CD14-positive monocyte (primary cell): ENCODE measurements at regions not wholly inside any gene's neighbourhood (a gene's known extent, or its start where the extent isn't known, plus 50 kb on each side); places are given as distances from the start of the nearest gene placed in this dataset.

ENCODE experiments used
- DNase-seq, 3 donors: peaks; one replicate each; pipeline ENCODE4 v3.0.0-alpha.2; 2011 to 2022
- H2AFZ ChIP-seq: 2 replicates; pipeline ENCODE4 v1.6.0; 2012; ENCODE audit warnings: mild to moderate bottlenecking, low read depth, low read length, inconsistent platforms; ENCODE audit not compliant: insufficient read depth, poor library complexity, severe bottlenecking
- H3K27ac ChIP-seq, 2 donors: 1 replicate in 1 of 2; 2 replicates in 1 of 2; pipeline ENCODE4 v1.5.1; 2012 to 2013; ENCODE audit warnings: low read length in 2 of 2, control low read depth in 1 of 2, inconsistent platforms in 1 of 2, low read depth in 1 of 2, mild to moderate bottlenecking in 1 of 2
- H3K27me3 ChIP-seq, 2 donors: one replicate each; pipeline versions ENCODE4 v1.6.0 to v1.6.1; 2011 to 2013; ENCODE audit warnings: low read length in 2 of 2; ENCODE audit not compliant: control insufficient read depth in 2 of 2, insufficient read depth in 2 of 2
- H3K36me3 ChIP-seq, 2 donors: replicated peaks in 1 of 2; 1 replicate in 1 of 2; 2 replicates in 1 of 2; pipeline versions ENCODE4 v1.5.1 to v1.6.1; 2012 to 2013; ENCODE audit warnings: low read length in 2 of 2, control low read depth in 1 of 2, inconsistent platforms in 1 of 2, mild to moderate bottlenecking in 1 of 2; ENCODE audit not compliant: insufficient read depth in 2 of 2, control insufficient read depth in 1 of 2
- H3K4me1 ChIP-seq, 2 donors: 1 replicate in 1 of 2; 2 replicates in 1 of 2; pipeline versions ENCODE4 v1.5.1 to v1.6.1; 2012 to 2013; ENCODE audit warnings: low read length in 2 of 2, control low read depth in 1 of 2, inconsistent platforms in 1 of 2, mild to moderate bottlenecking in 1 of 2, moderate library complexity in 1 of 2; ENCODE audit not compliant: insufficient read depth in 2 of 2, control insufficient read depth in 1 of 2
- H3K4me2 ChIP-seq: replicated peaks from 2 replicates; pipeline ENCODE3; 2012; ENCODE audit warnings: low read length, moderate library complexity, mild to moderate bottlenecking; ENCODE audit not compliant: poor library complexity, severe bottlenecking; ENCODE audit errors: extremely low read depth
- H3K4me3 ChIP-seq, 3 experiments: fragments of 200-600 bp in 1 of 3; sonication (generic) in 1 of 3; replicated peaks in 1 of 3; 1 replicate in 2 of 3; 2 replicates in 1 of 3; pipeline ENCODE4 v1.5.1; 2011 to 2013; ENCODE audit warnings: low read length in 3 of 3, mild to moderate bottlenecking in 3 of 3, control low read depth in 2 of 3, low read depth in 2 of 3, inconsistent platforms in 1 of 3, moderate library complexity in 1 of 3
- H3K79me2 ChIP-seq: 2 replicates; pipeline ENCODE4 v1.6.0; 2012; ENCODE audit warnings: mild to moderate bottlenecking, control low read depth, inconsistent platforms, low read length, moderate library complexity; ENCODE audit not compliant: insufficient read depth
- H3K9ac ChIP-seq: 2 replicates; pipeline ENCODE4 v1.6.0; 2017; ENCODE audit warnings: low read length, mild to moderate bottlenecking; ENCODE audit not compliant: insufficient read depth, poor library complexity, severe bottlenecking
- H3K9me3 ChIP-seq, 2 donors: replicated peaks in 1 of 2; 1 replicate in 1 of 2; 2 replicates in 1 of 2; pipeline versions ENCODE4 v1.5.1 to v1.6.1; 2012 to 2013; ENCODE audit warnings: low read length in 2 of 2, control low read depth in 1 of 2; ENCODE audit not compliant: control insufficient read depth in 1 of 2, insufficient read depth in 1 of 2
- H4K20me1 ChIP-seq: 2 replicates; pipeline ENCODE4 v1.6.0; 2012; ENCODE audit warnings: mild to moderate bottlenecking, low read length, control low read depth, moderate library complexity; ENCODE audit not compliant: insufficient read depth
- H3K27ac Mint-ChIP-seq, 7 donors: one replicate each; pipeline ENCODE4 v1.8.0; 2020; ENCODE audit warnings: mild to moderate bottlenecking in 7 of 7, mixed read lengths in 7 of 7, moderate library complexity in 6 of 7, inconsistent platforms in 2 of 7
- H3K27me3 Mint-ChIP-seq, 3 donors: one replicate each; pipeline ENCODE4 v1.8.0; 2021 to 2022; ENCODE audit warnings: low read depth in 3 of 3, mild to moderate bottlenecking in 3 of 3, mixed read lengths in 3 of 3, moderate library complexity in 3 of 3, inconsistent platforms in 1 of 3
- H3K36me3 Mint-ChIP-seq, 2 donors: one replicate each; pipeline ENCODE4 v1.8.0; 2020; ENCODE audit warnings: mixed read lengths in 2 of 2, inconsistent platforms in 1 of 2, mild to moderate bottlenecking in 1 of 2
- H3K4me1 Mint-ChIP-seq: one replicate; pipeline ENCODE4 v1.8.0; 2020; ENCODE audit warnings: mild to moderate bottlenecking, mixed read lengths
- H3K4me3 Mint-ChIP-seq, 2 donors: one replicate each; pipeline ENCODE4 v1.8.0; 2020; ENCODE audit warnings: mild to moderate bottlenecking in 2 of 2, mixed read lengths in 2 of 2, moderate library complexity in 1 of 2
- H3K9me3 Mint-ChIP-seq, 7 donors: one replicate each; pipeline ENCODE4 v1.8.0; 2020 to 2022; ENCODE audit warnings: mixed read lengths in 7 of 7, mild to moderate bottlenecking in 6 of 7, moderate library complexity in 6 of 7, inconsistent platforms in 2 of 7
- whole genome bisulfite sequencing: methylation state at CpG from one replicate; pipeline ENCODE4 v1.1.5; 2013; ENCODE audit warnings: missing lambda C conversion rate; ENCODE audit not compliant: insufficient coverage; 5-methylcytosine and 5-hydroxymethylcytosine counted together
- intact Hi-C, 2 donors: fragments of 100-400 bp; cut with micrococcal nuclease; formaldehyde crosslinking; loops; one replicate each; pipeline versions ENCODE4 v1.15.0 to v1.15.1; 2023
- TF ChIP-seq, protein P1 (sequence below): fragments of 200-600 bp; IDR thresholded peaks from one replicate; pipeline ENCODE4 v1.8.0; 2022; ENCODE audit warnings: antibody characterized with exemption, mild to moderate bottlenecking

- H3K9me3 ChIP-seq, result no peaks in the 10 kb centered on the region
- Mint-ChIP-seq H3K36me3 (no peaks in the 10 kb centered on the region), H3K4me3 (peak overlapping the region in 1 of 2 donors; percentile 1), H3K27me3 (peaks cover 14 to 25% (median 21%) of the 10 kb centered on the region in 3 donors), H3K4me1 (peaks cover 14% of the 10 kb centered on the region), H3K9me3 (peaks cover 0 to 2% (median 0%) of the 10 kb centered on the region in 7 donors), H3K27ac (no peak overlapping the region)
- no peaks in the 10 kb centered on the region for H4K20me1 ChIP-seq
- no peak overlapping the region for H3K4me2 ChIP-seq
- H3K4me3 ChIP-seq, result no peak overlapping the region
- H3K27me3 ChIP-seq, result no peaks in the 10 kb centered on the region
- no peak overlapping the region for H2AFZ ChIP-seq
- intact Hi-C loops, result no loop called here
- WGBS, result 84% methylated on average over 13 of the region's 14 CpGs
- TF ChIP-seq, protein P1, sequence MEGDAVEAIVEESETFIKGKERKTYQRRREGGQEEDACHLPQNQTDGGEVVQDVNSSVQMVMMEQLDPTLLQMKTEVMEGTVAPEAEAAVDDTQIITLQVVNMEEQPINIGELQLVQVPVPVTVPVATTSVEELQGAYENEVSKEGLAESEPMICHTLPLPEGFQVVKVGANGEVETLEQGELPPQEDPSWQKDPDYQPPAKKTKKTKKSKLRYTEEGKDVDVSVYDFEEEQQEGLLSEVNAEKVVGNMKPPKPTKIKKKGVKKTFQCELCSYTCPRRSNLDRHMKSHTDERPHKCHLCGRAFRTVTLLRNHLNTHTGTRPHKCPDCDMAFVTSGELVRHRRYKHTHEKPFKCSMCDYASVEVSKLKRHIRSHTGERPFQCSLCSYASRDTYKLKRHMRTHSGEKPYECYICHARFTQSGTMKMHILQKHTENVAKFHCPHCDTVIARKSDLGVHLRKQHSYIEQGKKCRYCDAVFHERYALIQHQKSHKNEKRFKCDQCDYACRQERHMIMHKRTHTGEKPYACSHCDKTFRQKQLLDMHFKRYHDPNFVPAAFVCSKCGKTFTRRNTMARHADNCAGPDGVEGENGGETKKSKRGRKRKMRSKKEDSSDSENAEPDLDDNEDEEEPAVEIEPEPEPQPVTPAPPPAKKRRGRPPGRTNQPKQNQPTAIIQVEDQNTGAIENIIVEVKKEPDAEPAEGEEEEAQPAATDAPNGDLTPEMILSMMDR, result no peak
- DNase-seq, result no peak
- no peak overlapping the region for H3K27ac ChIP-seq
- H3K79me2 ChIP-seq, result no peaks in the 10 kb centered on the region
- no peak overlapping the region for H3K9ac ChIP-seq
- peaks cover 9 to 10% of the 10 kb centered on the region in 2 donors for H3K4me1 ChIP-seq
- no peaks in the 10 kb centered on the region for H3K36me3 ChIP-seq
Measured at GRCh38 chr20:57908704-57909630, 199.2 kb upstream of the PMEPA1 start.

DNA sequence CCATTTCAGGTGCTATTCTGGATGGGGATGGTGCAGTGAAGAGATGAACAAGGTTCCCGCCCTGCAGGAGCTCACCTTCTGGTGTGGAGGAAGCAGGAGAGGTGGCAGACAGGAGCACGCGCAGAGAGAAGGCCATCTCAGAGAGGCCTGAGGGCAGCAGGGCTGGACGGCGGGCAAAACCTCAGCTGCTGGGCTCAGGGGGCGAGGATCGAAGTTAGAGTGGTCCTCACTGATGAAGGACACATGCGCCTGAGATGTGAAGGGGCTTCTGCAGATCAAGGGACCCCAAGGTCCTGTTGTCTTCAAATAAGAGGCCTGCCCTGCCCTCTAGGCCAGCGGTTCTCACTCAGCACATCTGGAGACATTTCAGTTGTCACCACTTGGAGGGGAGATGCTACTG is 198.4 kb upstream of the PMEPA1 start:
- no peak overlapping the region for H3K27ac ChIP-seq
- WGBS, result 96% methylated on average over 9 of the region's 9 CpGs
- TF ChIP-seq, protein P1, result no peak
- H3K4me1 ChIP-seq, result peaks cover 9 to 11% of the 10 kb centered on the region in 2 donors
- no peaks in the 10 kb centered on the region for H3K9me3 ChIP-seq
- peaks cover 0 to 2% (median 0%) of the 10 kb centered on the region in 7 donors for H3K9me3 Mint-ChIP-seq
- no peak for DNase-seq
- H3K4me2 ChIP-seq, result no peak overlapping the region
- no peak overlapping the region for H3K4me3 Mint-ChIP-seq
- no peaks in the 10 kb centered on the region for H4K20me1 ChIP-seq
- no peak overlapping the region for H3K4me3 ChIP-seq
- H3K27me3 Mint-ChIP-seq, result peaks cover 14 to 29% (median 21%) of the 10 kb centered on the region in 3 donors
- no peaks in the 10 kb centered on the region for H3K79me2 ChIP-seq
- no peak overlapping the region for H3K27ac Mint-ChIP-seq
- H3K36me3 ChIP-seq, result no peaks in the 10 kb centered on the region
- no peak overlapping the region for H3K9ac ChIP-seq
- no peak overlapping the region for H2AFZ ChIP-seq
- intact Hi-C loops, result no loop called here
- H3K36me3 Mint-ChIP-seq, result no peaks in the 10 kb centered on the region
- H3K4me1 Mint-ChIP-seq, result peaks cover 18% of the 10 kb centered on the region
- H3K27me3 ChIP-seq, result no peaks in the 10 kb centered on the region
